Epithelial cell of esophagus (primary cell): ENCODE measurements at regions not wholly inside any gene's neighbourhood (a gene's known extent, or its start where the extent isn't known, plus 50 kb on each side); places are given as distances from the start of the nearest gene placed in this dataset.

Experiments
- DNase-seq: peaks from one replicate; pipeline ENCODE4 v3.0.0; 2010; ENCODE audit warnings: low read depth
- H3K4me3 ChIP-seq: 2 replicates; pipeline ENCODE4 v1.5.1; 2011; ENCODE audit warnings: mild to moderate bottlenecking, low read length, control low read depth
- TF ChIP-seq, protein P1 (sequence below): IDR thresholded peaks from 2 replicates; pipeline ENCODE4 v1.5.1; 2011; ENCODE audit warnings: low read depth, mild to moderate bottlenecking, low read length, control low read depth, inconsistent platforms; ENCODE audit not compliant: insufficient read depth; ENCODE audit errors: missing control alignments

DNA sequence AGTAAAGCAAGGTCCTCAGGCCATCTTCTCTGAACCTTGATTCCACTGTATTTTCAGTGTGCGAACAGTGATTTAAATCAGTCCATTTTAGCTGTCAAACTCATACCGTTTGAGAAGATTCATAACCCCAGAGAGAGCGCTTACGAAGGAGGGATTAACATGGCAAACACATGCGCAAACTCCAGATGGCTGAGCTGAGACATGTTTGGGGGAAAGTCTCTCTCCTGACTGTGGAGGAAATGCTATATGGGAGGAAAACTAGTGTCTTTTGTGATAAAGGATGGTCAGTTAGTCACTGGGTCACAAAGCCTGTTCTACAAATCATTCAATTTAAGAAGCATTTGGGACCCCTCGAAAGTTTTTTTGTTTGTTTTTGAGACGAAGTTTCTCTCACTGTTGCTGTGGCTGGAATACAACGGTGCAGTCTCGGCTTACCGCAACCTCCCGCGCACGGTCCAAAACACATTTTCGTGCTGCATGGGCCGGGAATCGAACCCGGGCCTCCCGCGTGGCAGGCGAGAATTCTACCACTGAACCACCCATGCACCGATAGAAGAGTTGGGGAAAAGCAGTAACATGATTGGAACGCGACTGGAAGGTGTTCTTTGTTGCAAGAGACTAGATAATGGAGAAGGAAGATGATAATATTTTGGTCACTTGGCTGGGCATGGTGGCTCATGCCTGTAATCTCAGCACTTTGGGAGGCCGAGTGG, 58.4 kb upstream of the CXADR start:
- DNase-seq = peak; percentile 82
- TF ChIP-seq, protein P1, sequence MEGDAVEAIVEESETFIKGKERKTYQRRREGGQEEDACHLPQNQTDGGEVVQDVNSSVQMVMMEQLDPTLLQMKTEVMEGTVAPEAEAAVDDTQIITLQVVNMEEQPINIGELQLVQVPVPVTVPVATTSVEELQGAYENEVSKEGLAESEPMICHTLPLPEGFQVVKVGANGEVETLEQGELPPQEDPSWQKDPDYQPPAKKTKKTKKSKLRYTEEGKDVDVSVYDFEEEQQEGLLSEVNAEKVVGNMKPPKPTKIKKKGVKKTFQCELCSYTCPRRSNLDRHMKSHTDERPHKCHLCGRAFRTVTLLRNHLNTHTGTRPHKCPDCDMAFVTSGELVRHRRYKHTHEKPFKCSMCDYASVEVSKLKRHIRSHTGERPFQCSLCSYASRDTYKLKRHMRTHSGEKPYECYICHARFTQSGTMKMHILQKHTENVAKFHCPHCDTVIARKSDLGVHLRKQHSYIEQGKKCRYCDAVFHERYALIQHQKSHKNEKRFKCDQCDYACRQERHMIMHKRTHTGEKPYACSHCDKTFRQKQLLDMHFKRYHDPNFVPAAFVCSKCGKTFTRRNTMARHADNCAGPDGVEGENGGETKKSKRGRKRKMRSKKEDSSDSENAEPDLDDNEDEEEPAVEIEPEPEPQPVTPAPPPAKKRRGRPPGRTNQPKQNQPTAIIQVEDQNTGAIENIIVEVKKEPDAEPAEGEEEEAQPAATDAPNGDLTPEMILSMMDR = no peak
- no peak overlapping the region for H3K4me3 ChIP-seq

- H3K4me3 ChIP-seq = no peak overlapping the region
- no peak for DNase-seq
- TF ChIP-seq, protein P1 = no peak
Observed at GRCh38 chr21:17455028-17455353, 57.9 kb upstream of the CXADR start.

DNA sequence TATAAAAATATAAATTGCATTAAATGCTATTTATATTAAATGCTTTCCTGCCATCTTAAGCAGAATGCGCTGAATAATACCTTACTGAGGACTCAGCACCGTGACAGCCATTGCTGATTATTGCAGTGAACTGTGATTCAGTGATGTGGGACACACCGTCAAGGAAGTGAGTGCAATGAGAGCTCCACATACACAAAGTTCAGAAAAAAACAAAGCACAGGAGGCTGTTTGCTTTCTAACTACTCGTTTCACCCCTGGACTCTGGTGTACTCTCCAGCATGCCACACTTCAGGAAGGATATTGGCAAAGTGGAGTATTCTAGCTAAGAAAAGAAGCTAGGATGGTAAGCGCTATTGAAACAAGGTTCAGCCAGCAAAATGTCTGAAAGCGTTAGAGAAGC, 57.4 kb upstream of the CXADR start:
- DNase-seq = no peak
- TF ChIP-seq, protein P1 = no peak
- H3K4me3 ChIP-seq = no peak overlapping the region

DNA sequence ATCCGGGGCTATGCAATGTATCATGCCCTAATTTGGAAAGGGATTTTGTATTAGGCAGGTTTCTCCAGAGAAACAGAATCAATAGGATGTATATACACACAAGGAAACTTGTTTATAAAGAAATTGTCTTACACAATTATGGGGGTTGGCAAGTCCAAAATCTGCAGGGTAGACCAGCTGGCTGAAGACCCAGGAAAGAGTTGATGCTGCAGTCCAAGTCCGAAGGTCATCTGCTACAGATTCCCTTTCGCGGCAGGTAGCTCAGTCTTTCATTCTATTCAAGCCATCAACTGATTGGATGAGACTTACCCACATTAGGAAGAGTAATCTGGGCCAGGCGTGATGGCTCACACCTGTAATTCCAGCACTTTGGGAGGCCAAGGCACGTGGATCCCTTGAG, 54.6 kb upstream of the CXADR start:
- TF ChIP-seq, protein P1 = no peak
- no peak overlapping the region for H3K4me3 ChIP-seq
- no peak for DNase-seq

DNA sequence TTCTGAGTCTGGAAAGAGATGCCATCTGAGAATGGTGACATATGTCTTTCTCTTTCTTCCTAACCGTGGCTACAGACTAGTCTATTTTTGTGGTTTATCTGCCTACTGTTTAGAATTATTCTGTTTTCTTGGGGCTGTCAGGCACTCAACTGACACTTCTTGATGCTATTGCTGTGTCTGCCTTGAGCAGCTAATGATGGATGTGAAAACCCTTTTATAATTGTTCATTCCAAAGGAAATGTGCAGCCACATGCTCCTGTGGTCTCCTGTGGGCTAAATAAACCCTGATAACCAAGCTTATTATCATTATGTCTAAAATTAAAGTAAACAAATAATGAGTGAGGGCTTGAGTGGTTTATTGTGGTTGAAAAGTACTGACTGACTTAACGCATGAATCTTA, 52.7 kb upstream of the CXADR start:
- TF ChIP-seq, protein P1 = no peak
- DNase-seq = no peak
- no peak overlapping the region for H3K4me3 ChIP-seq

DNA sequence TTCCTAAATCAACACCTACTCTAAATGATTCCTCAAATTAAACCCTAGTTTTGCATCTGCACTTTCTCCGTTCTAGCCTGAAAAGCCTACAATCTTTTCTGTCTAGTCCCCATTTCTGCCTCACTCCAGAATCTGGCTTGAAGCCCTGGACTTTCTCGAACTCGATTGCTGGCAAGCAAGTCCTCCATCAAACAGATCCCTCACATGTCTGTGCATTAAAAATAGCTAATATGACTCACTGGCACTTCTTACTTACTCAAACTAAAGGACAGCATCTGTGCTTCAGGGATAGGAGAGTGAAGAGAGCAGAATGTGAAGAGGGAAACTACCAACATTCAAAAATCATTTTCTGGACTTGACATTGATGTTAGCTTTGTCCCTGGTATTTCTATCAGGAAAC, 51.8 kb upstream of the CXADR start:
- peak; percentile 72 for DNase-seq
- TF ChIP-seq, protein P1 = no peak
- H3K4me3 ChIP-seq = no peak overlapping the region

- no peak overlapping the region for H3K4me3 ChIP-seq
- TF ChIP-seq, protein P1 = no peak
- DNase-seq = peak; percentile 68
Observed at GRCh38 chr21:17461582-17461981, 51.3 kb upstream of the CXADR start.
